ENCODE measurements at regions not wholly inside any gene's neighbourhood (a gene's known extent, or its start where the extent isn't known, plus 50 kb on each side); places are given as distances from the start of the nearest gene placed in this dataset.

- no peaks in the 10 kb centered on the region for H3K27me3 ChIP-seq (ENCODE audit: control insufficient read depth in 2 of 2, insufficient read depth in 2 of 2, low read length in 2 of 2)
- no peak overlapping the region for H3K27ac ChIP-seq (ENCODE audit: low read depth, low read length)
- intact Hi-C loops (cut with micrococcal nuclease) = no loop called here
- Mint-ChIP-seq H3K4me3 (no peak overlapping the region), H3K4me1 (no peaks in the 10 kb centered on the region), H3K27me3 (no peaks in the 10 kb centered on the region), H3K27ac (no peak overlapping the region), H3K36me3 (no peaks in the 10 kb centered on the region), H3K9me3 (peaks cover 0 to 7% (median 3%) of the 10 kb centered on the region in 11 donors)
- ChIA-PET POLR2A (no interaction called here), CTCF (no interaction called here)
- no peak for DNase-seq
- no peaks in the 10 kb centered on the region for H3K36me3 ChIP-seq (ENCODE audit: control insufficient read depth in 2 of 3, insufficient read depth in 3 of 3, low read length in 3 of 3)
- no peaks in the 10 kb centered on the region for H3K9me3 ChIP-seq (ENCODE audit: control insufficient read depth in 2 of 3, low read length in 3 of 3)
- no peak overlapping the region for H3K4me3 ChIP-seq (ENCODE audit: low read length)
- no peaks in the 10 kb centered on the region for H3K4me1 ChIP-seq (ENCODE audit: control insufficient read depth in 2 of 2, insufficient read depth in 2 of 2, low read length in 2 of 2)
- ATAC-seq = no peak
Observed at GRCh38 chr2:150129921-150130575, 357.4 kb downstream of the RND3 start.

GRCh38 chr2:150127995-150128394 is 359.5 kb downstream of the RND3 start:
- DNase-seq (no peak), ATAC-seq (no peak)
- intact Hi-C loops (cut with micrococcal nuclease) = no loop called here
- H3K4me3 Mint-ChIP-seq = no peak overlapping the region
- no peaks in the 10 kb centered on the region for H3K27me3 ChIP-seq (ENCODE audit: control insufficient read depth in 2 of 2, insufficient read depth in 2 of 2, low read length in 2 of 2)
- H3K9me3 Mint-ChIP-seq = peaks cover 0 to 8% (median 3%) of the 10 kb centered on the region in 11 donors
- ChIA-PET POLR2A (no interaction called here), CTCF (interaction anchor here (0.5 to 0.7 kb wide), 2 partner anchors 69 to 867 kb away, joined by 3 to 5 read pairs; no protein-coding TSS in a partner anchor)
- no peaks in the 10 kb centered on the region for H3K27me3 Mint-ChIP-seq
- H3K4me3 ChIP-seq (ENCODE audit: low read length) = no peak overlapping the region
- H3K4me1 ChIP-seq (ENCODE audit: control insufficient read depth in 2 of 2, insufficient read depth in 2 of 2, low read length in 2 of 2) = no peaks in the 10 kb centered on the region
- H3K36me3 Mint-ChIP-seq = no peaks in the 10 kb centered on the region
- no peak overlapping the region for H3K27ac ChIP-seq (ENCODE audit: low read depth, low read length)
- no peaks in the 10 kb centered on the region for H3K9me3 ChIP-seq (ENCODE audit: control insufficient read depth in 2 of 3, low read length in 3 of 3)
- H3K36me3 ChIP-seq (ENCODE audit: control insufficient read depth in 2 of 3, insufficient read depth in 3 of 3, low read length in 3 of 3) = no peaks in the 10 kb centered on the region
- no peak overlapping the region for H3K27ac Mint-ChIP-seq
- no peaks in the 10 kb centered on the region for H3K4me1 Mint-ChIP-seq

GRCh38 chr2:150127346-150127990 is 360.0 kb downstream of the RND3 start:
- intact Hi-C loops (cut with micrococcal nuclease) = no loop called here
- no peak overlapping the region for H3K4me3 ChIP-seq (ENCODE audit: low read length)
- H3K36me3 ChIP-seq (ENCODE audit: control insufficient read depth in 2 of 3, insufficient read depth in 3 of 3, low read length in 3 of 3) = no peaks in the 10 kb centered on the region
- CTCF ChIA-PET = interaction anchor here (0.5 to 0.7 kb wide), 2 partner anchors 69 to 867 kb away, joined by 3 to 5 read pairs; no protein-coding TSS in a partner anchor
- Mint-ChIP-seq H3K36me3 (no peaks in the 10 kb centered on the region), H3K4me1 (no peaks in the 10 kb centered on the region), H3K27me3 (no peaks in the 10 kb centered on the region), H3K4me3 (no peak overlapping the region), H3K9me3 (peaks cover 0 to 8% (median 3%) of the 10 kb centered on the region in 11 donors), H3K27ac (no peak overlapping the region)
- no peak overlapping the region for H3K27ac ChIP-seq (ENCODE audit: low read depth, low read length)
- DNase-seq (no peak), ATAC-seq (no peak)
- no peaks in the 10 kb centered on the region for H3K27me3 ChIP-seq (ENCODE audit: control insufficient read depth in 2 of 2, insufficient read depth in 2 of 2, low read length in 2 of 2)
- POLR2A ChIA-PET = no interaction called here
- H3K9me3 ChIP-seq (ENCODE audit: control insufficient read depth in 2 of 3, low read length in 3 of 3) = no peaks in the 10 kb centered on the region
- H3K4me1 ChIP-seq (ENCODE audit: control insufficient read depth in 2 of 2, insufficient read depth in 2 of 2, low read length in 2 of 2) = no peaks in the 10 kb centered on the region

- peak overlapping the region in 1 of 10 donors; percentile 20 for H3K4me3 Mint-ChIP-seq
- H3K9me3 Mint-ChIP-seq = peaks cover 0 to 8% (median 3%) of the 10 kb centered on the region in 11 donors
- no peak overlapping the region for H3K27ac Mint-ChIP-seq
- intact Hi-C loops (cut with micrococcal nuclease) = no loop called here
- no peak overlapping the region for H3K4me3 ChIP-seq (ENCODE audit: low read length)
- H3K36me3 Mint-ChIP-seq = no peaks in the 10 kb centered on the region
- no peaks in the 10 kb centered on the region for H3K27me3 ChIP-seq (ENCODE audit: control insufficient read depth in 2 of 2, insufficient read depth in 2 of 2, low read length in 2 of 2)
- ChIA-PET POLR2A (no interaction called here), CTCF (no interaction called here)
- H3K27ac ChIP-seq (ENCODE audit: low read depth, low read length) = no peak overlapping the region
- H3K36me3 ChIP-seq (ENCODE audit: control insufficient read depth in 2 of 3, insufficient read depth in 3 of 3, low read length in 3 of 3) = no peaks in the 10 kb centered on the region
- no peaks in the 10 kb centered on the region for H3K4me1 ChIP-seq (ENCODE audit: control insufficient read depth in 2 of 2, insufficient read depth in 2 of 2, low read length in 2 of 2)
- H3K9me3 ChIP-seq (ENCODE audit: control insufficient read depth in 2 of 3, low read length in 3 of 3) = no peaks in the 10 kb centered on the region
- DNase-seq = no peak
- H3K27me3 Mint-ChIP-seq = no peaks in the 10 kb centered on the region
- H3K4me1 Mint-ChIP-seq = no peaks in the 10 kb centered on the region
- ATAC-seq = no peak
Observed at GRCh38 chr2:150126839-150127238, 360.6 kb downstream of the RND3 start.

GRCh38 chr2:150126143-150126740 is 361.2 kb downstream of the RND3 start:
- H3K9me3 ChIP-seq (ENCODE audit: control insufficient read depth in 2 of 3, low read length in 3 of 3) = no peaks in the 10 kb centered on the region
- no peak overlapping the region for H3K4me3 Mint-ChIP-seq
- no peaks in the 10 kb centered on the region for H3K36me3 Mint-ChIP-seq
- DNase-seq = no peak
- H3K4me3 ChIP-seq (ENCODE audit: low read length) = no peak overlapping the region
- H3K9me3 Mint-ChIP-seq = peaks cover 0 to 8% (median 3%) of the 10 kb centered on the region in 11 donors
- no peak overlapping the region for H3K27ac Mint-ChIP-seq
- H3K4me1 Mint-ChIP-seq = no peaks in the 10 kb centered on the region
- no peaks in the 10 kb centered on the region for H3K27me3 Mint-ChIP-seq
- CTCF ChIA-PET = no interaction called here
- POLR2A ChIA-PET = no interaction called here
- no peaks in the 10 kb centered on the region for H3K36me3 ChIP-seq (ENCODE audit: control insufficient read depth in 2 of 3, insufficient read depth in 3 of 3, low read length in 3 of 3)
- ATAC-seq = no peak
- H3K4me1 ChIP-seq (ENCODE audit: control insufficient read depth in 2 of 2, insufficient read depth in 2 of 2, low read length in 2 of 2) = no peaks in the 10 kb centered on the region
- intact Hi-C loops (cut with micrococcal nuclease) = no loop called here
- H3K27me3 ChIP-seq (ENCODE audit: control insufficient read depth in 2 of 2, insufficient read depth in 2 of 2, low read length in 2 of 2) = no peaks in the 10 kb centered on the region
- no peak overlapping the region for H3K27ac ChIP-seq (ENCODE audit: low read depth, low read length)

- Mint-ChIP-seq H3K4me1 (no peaks in the 10 kb centered on the region), H3K9me3 (peaks cover 0 to 8% (median 3%) of the 10 kb centered on the region in 11 donors), H3K4me3 (no peak overlapping the region), H3K27me3 (no peaks in the 10 kb centered on the region), H3K36me3 (no peaks in the 10 kb centered on the region), H3K27ac (no peak overlapping the region)
- ChIA-PET CTCF (no interaction called here), POLR2A (no interaction called here)
- H3K9me3 ChIP-seq (ENCODE audit: control insufficient read depth in 2 of 3, low read length in 3 of 3) = no peaks in the 10 kb centered on the region
- DNase-seq = no peak
- no peak for ATAC-seq
- H3K27ac ChIP-seq (ENCODE audit: low read depth, low read length) = no peak overlapping the region
- H3K36me3 ChIP-seq (ENCODE audit: control insufficient read depth in 2 of 3, insufficient read depth in 3 of 3, low read length in 3 of 3) = no peaks in the 10 kb centered on the region
- no peaks in the 10 kb centered on the region for H3K27me3 ChIP-seq (ENCODE audit: control insufficient read depth in 2 of 2, insufficient read depth in 2 of 2, low read length in 2 of 2)
- intact Hi-C loops (cut with micrococcal nuclease) = no loop called here
- H3K4me1 ChIP-seq (ENCODE audit: control insufficient read depth in 2 of 2, insufficient read depth in 2 of 2, low read length in 2 of 2) = no peaks in the 10 kb centered on the region
- no peak overlapping the region for H3K4me3 ChIP-seq (ENCODE audit: low read length)
Observed at GRCh38 chr2:150125708-150126107, 361.8 kb downstream of the RND3 start.

- no peak overlapping the region for H3K27ac ChIP-seq (ENCODE audit: low read depth, low read length)
- ChIA-PET CTCF (no interaction called here), POLR2A (no interaction called here)
- DNase-seq (no peak), ATAC-seq (no peak)
- no peak overlapping the region for H3K4me3 Mint-ChIP-seq
- no peaks in the 10 kb centered on the region for H3K36me3 Mint-ChIP-seq
- H3K9me3 Mint-ChIP-seq = peaks cover 0 to 8% (median 3%) of the 10 kb centered on the region in 11 donors
- intact Hi-C loops (cut with micrococcal nuclease) = no loop called here
- no peaks in the 10 kb centered on the region for H3K4me1 ChIP-seq (ENCODE audit: control insufficient read depth in 2 of 2, insufficient read depth in 2 of 2, low read length in 2 of 2)
- H3K27me3 Mint-ChIP-seq = no peaks in the 10 kb centered on the region
- no peak overlapping the region for H3K4me3 ChIP-seq (ENCODE audit: low read length)
- no peaks in the 10 kb centered on the region for H3K27me3 ChIP-seq (ENCODE audit: control insufficient read depth in 2 of 2, insufficient read depth in 2 of 2, low read length in 2 of 2)
- no peaks in the 10 kb centered on the region for H3K9me3 ChIP-seq (ENCODE audit: control insufficient read depth in 2 of 3, low read length in 3 of 3)
- no peaks in the 10 kb centered on the region for H3K36me3 ChIP-seq (ENCODE audit: control insufficient read depth in 2 of 3, insufficient read depth in 3 of 3, low read length in 3 of 3)
- no peaks in the 10 kb centered on the region for H3K4me1 Mint-ChIP-seq
- no peak overlapping the region for H3K27ac Mint-ChIP-seq
Observed at GRCh38 chr2:150125188-150125587, 362.3 kb downstream of the RND3 start.

All from naive thymus-derived CD4-positive, alpha-beta T cell (primary cell).